Fibroblast of skin of back (primary cell): ENCODE measurements at regions not wholly inside any gene's neighbourhood (a gene's known extent, or its start where the extent isn't known, plus 50 kb on each side); places are given as distances from the start of the nearest gene placed in this dataset.
"Not testable (repeated sequence)": the region's sequence is repeated elsewhere in the genome, so short reads cannot be mapped to it uniquely, and the experiment has no call there.

Experiments used
- DNase-seq: peaks from one replicate; pipeline ENCODE4 v3.0.0-alpha.2; 2013

GRCh38 chr5:138702166-138703077, 50.8 kb upstream of the CTNNA1 start:
- no peak for DNase-seq

GRCh38 chr5:138701678-138702077, 51.5 kb upstream of the CTNNA1 start:
- DNase-seq = no peak

GRCh38 chr5:138700581-138701362, 52.5 kb upstream of the CTNNA1 start:
- DNase-seq = peak; percentile 37

- no peak for DNase-seq
These were observed 53.7 kb upstream of the CTNNA1 start for GRCh38 chr5:138699482-138699881.

- no peak for DNase-seq
These were observed 54.5 kb upstream of the CTNNA1 start for GRCh38 chr5:138698713-138699112.

GRCh38 chr5:138697720-138698360, 55.4 kb upstream of the CTNNA1 start:
- peak; percentile 25 for DNase-seq

DNA sequence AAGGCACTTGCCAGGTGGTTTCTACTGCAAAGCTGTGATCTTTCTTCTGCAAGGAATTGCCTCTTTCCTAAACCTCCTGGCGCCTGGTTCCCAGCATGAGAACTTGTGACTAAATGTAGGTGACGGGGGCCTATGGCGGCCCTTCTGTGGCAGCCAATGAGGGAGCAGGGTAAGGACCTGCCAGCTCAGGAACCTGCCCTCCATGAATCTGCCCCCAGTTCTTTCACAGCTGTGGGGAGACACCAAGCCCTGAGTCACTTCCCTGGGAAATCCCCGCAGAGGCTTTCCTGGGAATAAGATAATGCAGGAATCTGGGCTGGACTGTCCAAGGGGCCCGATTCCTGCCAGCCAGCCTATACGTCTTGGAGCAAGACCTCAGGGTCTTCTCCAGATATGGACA, 56.7 kb upstream of the CTNNA1 start:
- DNase-seq = peak; percentile 71

DNA sequence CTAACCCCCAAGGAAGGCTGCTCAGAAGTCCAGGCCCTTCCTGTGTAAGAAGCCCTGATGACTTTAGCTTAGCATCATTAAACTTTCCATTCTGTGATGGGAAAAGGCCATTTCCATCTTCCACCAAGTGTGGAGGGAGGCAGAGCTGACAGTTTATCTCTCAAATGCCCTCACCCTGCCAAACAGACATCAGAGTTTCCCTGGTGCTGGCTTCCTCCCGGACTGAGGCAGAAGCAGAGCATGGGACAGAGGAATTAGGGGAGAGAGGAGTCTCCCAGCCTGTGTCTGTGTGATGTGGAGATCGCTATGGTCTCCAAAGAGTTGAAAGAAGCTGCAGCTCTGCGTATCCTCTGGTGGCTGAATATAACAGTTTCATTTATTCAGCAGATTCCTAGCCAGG, 57.4 kb upstream of the CTNNA1 start:
- no peak for DNase-seq

DNA sequence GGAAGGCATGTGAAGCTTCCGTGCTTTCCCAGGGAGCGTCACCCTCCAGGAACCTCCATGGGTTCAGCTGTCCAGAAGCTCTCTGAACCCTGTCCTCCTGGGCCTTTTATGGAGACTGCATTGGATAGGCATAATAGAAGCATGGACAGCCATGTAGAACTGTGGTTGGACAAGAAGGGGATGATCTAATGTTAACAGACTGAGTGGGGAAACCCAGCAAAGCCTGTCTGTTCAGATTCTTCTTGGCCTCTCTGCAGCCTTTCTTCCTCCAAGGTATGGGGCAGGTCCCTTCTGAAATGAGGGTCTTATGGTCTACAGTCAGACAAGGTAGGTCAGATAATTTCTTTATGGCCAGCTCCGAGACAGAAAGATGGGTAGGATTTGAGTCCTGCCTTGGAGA, 59.1 kb upstream of the CTNNA1 start:
- DNase-seq = no peak

- no peak for DNase-seq
These were observed 60.9 kb upstream of the CTNNA1 start for GRCh38 chr5:138692370-138692769.

- DNase-seq = peak; percentile 47
These were observed 66.6 kb upstream of the CTNNA1 start for GRCh38 chr5:138686668-138687067.

DNA sequence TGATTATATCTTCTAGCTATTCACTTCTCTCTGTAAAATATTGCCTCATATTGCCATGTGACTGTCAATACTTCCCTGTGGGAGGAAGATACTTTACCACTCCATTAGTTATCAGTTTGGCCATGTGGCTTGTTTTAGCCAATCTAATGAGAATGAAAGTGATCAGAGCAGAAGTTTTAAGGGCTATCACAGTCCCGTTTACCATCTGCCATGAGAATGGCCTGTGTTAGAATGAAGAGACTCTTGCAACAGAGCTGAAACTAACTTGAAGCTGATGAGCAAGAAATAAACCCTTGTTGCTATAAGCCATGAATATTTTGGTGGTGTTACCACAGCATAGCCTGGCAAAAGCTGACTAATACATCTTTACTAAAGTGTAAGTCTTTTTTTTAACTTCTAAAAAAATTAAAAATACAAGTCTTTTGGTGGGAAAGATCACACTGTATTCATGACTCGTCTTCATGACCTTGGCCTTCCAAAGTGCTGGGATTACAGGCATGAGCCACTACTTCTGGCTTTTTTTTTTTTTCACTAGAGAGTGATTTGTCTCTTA, 68.0 kb upstream of the CTNNA1 start:
- peak; percentile 68 for DNase-seq

GRCh38 chr5:138682462-138682861, 70.8 kb upstream of the CTNNA1 start:
- DNase-seq = not testable (repeated sequence)

- not testable (repeated sequence) for DNase-seq
These were observed 74.4 kb upstream of the CTNNA1 start for GRCh38 chr5:138678826-138679225.

GRCh38 chr5:138677782-138678181, 75.4 kb upstream of the CTNNA1 start:
- DNase-seq = no peak

GRCh38 chr5:138676556-138677193, 76.5 kb upstream of the CTNNA1 start:
- DNase-seq = no peak

DNA sequence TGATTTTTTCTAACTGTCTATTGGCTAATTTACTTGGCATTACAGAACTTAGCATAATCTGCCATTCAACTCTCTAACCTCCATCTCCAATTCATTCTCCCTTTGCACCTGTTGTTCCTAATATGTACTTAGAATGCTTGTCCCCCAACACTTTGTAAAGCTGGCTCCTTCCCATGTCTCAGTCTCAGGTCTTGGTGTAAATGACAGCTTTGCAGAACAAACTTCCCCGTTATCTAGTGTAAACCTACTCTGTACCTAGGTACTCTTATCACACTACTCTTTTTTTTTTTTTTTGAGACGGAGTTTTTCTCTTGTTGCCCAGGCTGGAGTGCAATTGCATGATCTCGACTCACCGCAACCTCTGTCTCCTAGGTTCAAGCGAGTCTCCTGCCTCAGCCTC, 77.2 kb upstream of the CTNNA1 start:
- no peak for DNase-seq

- DNase-seq = peak; percentile 37
These were observed 84.5 kb upstream of the CTNNA1 start for GRCh38 chr5:138668451-138669380.

GRCh38 chr5:138667782-138668331, 85.4 kb upstream of the CTNNA1 start:
- DNase-seq = not testable (repeated sequence)

GRCh38 chr5:138666226-138666742, 86.9 kb upstream of the CTNNA1 start:
- no peak for DNase-seq

- no peak for DNase-seq
These were observed 88.0 kb upstream of the CTNNA1 start for GRCh38 chr5:138665261-138665660.
